OCI-LY3 (cell line): ENCODE measurements at regions not wholly inside any gene's neighbourhood (a gene's known extent, or its start where the extent isn't known, plus 50 kb on each side); places are given as distances from the start of the nearest gene placed in this dataset.

ENCODE experiments used
- CTCF ChIP-seq: fragments of 200-600, 300-600 bp; sonication (generic); IDR thresholded peaks from 2 replicates; pipeline ENCODE4 v1.5.1; 2014; ENCODE audit warnings: antibody characterized with exemption, low read length, low read depth
- EZH2phosphoT487 ChIP-seq: fragments of 200-600 bp; shearing (Covaris generic); IDR thresholded peaks from 2 replicates; pipeline ENCODE4 v1.6.1; 2018; ENCODE audit warnings: antibody characterized with exemption, mixed run types, low read depth

- no peak for TF ChIP-seq CTCF
- TF ChIP-seq EZH2phosphoT487: no peak
These were observed 78.0 kb downstream of the HMX1 start for GRCh38 chr4:8793571-8794160.
